ENCODE measurements at regions not wholly inside any gene's neighbourhood (a gene's known extent, or its start where the extent isn't known, plus 50 kb on each side); places are given as distances from the start of the nearest gene placed in this dataset.

- H3K4me2 ChIP-seq = no peak overlapping the region
- no peaks in the 10 kb centered on the region for H3K4me1 ChIP-seq (ENCODE audit: control insufficient read depth in 1 of 2, insufficient read depth in 2 of 2, low read depth in 1 of 2, low read length in 1 of 2)
- no peak overlapping the region for H3K4me3 ChIP-seq (ENCODE audit: low read depth in 2 of 2, low read length in 1 of 2)
- H3K27me3 ChIP-seq (ENCODE audit: insufficient read depth) = no peaks in the 10 kb centered on the region
- no peaks in the 10 kb centered on the region for H3K9me2 ChIP-seq
- no peaks in the 10 kb centered on the region for H4K20me1 ChIP-seq (ENCODE audit: insufficient read depth)
- CTCF ChIA-PET = no interaction called here
- H3K27ac ChIP-seq (ENCODE audit: low read depth in 2 of 2, low read length in 1 of 2) = no peak overlapping the region
- 32% methylated on average over 15 of the region's 16 CpGs for WGBS (ENCODE audit: low lambda C conversion rate)
- no peak for DNase-seq
- POLR2A ChIA-PET = no interaction called here
- no peak for TF ChIP-seq POLR2AphosphoS5 (IDR thresholded peaks at IDR 0.05; ENCODE audit: low read depth, low read length)
- TF ChIP-seq PBX3 (IDR thresholded peaks at IDR 0.05) = no peak
- no peak for TF ChIP-seq REST (IDR thresholded peaks at IDR 0.05; ENCODE audit: low read depth, low read length)
- TF ChIP-seq MXI1 (IDR thresholded peaks at IDR 0.05; ENCODE audit: low read depth, low read length) = no peak
- TF ChIP-seq MAX (IDR thresholded peaks at IDR 0.05; ENCODE audit: low read depth) = no peak
- TF ChIP-seq EZH2phosphoT487 (IDR thresholded peaks at IDR 0.05; ENCODE audit: borderline replicate concordance, low read depth) = no peak
- TF ChIP-seq NRF1 (IDR thresholded peaks at IDR 0.05; ENCODE audit: low read depth, low read length) = no peak
- no peak for TF ChIP-seq SIN3A (IDR thresholded peaks at IDR 0.05; ENCODE audit: borderline replicate concordance, low read depth, low read length)
- H2AFZ ChIP-seq (ENCODE audit: low read depth) = no peak overlapping the region
- no peaks in the 10 kb centered on the region for H3K36me3 ChIP-seq (replicated peaks in 1 of 2; ENCODE audit: control insufficient read depth in 1 of 2, insufficient read depth in 2 of 2, low read length in 1 of 2)
- H3K9me3 ChIP-seq = no peaks in the 10 kb centered on the region
- H3K79me2 ChIP-seq (ENCODE audit: insufficient read depth) = no peaks in the 10 kb centered on the region
- no peaks in the 10 kb centered on the region for H3F3A ChIP-seq (replicated peaks; ENCODE audit: insufficient read depth)
- H3K9ac ChIP-seq = no peak overlapping the region
Observed at GRCh38 chr10:129397198-129397974, 69.7 kb upstream of the MGMT start.

GRCh38 chr10:129398711-129399141 is 68.3 kb upstream of the MGMT start:
- Histone ChIP-seq H2AFZ (ENCODE audit: low read depth) (no peak overlapping the region), H3K4me1 (ENCODE audit: control insufficient read depth in 1 of 2, insufficient read depth in 2 of 2, low read depth in 1 of 2, low read length in 1 of 2) (no peaks in the 10 kb centered on the region), H3K4me2 (no peak overlapping the region), H4K20me1 (ENCODE audit: insufficient read depth) (no peaks in the 10 kb centered on the region), H3K9me2 (no peaks in the 10 kb centered on the region), H3K36me3 (replicated peaks in 1 of 2; ENCODE audit: control insufficient read depth in 1 of 2, insufficient read depth in 2 of 2, low read length in 1 of 2) (no peaks in the 10 kb centered on the region), H3K79me2 (ENCODE audit: insufficient read depth) (no peaks in the 10 kb centered on the region), H3F3A (replicated peaks; ENCODE audit: insufficient read depth) (no peaks in the 10 kb centered on the region), H3K4me3 (ENCODE audit: low read depth in 2 of 2, low read length in 1 of 2) (no peak overlapping the region), H3K9me3 (no peaks in the 10 kb centered on the region), H3K9ac (no peak overlapping the region), H3K27me3 (ENCODE audit: insufficient read depth) (no peaks in the 10 kb centered on the region), H3K27ac (ENCODE audit: low read depth in 2 of 2, low read length in 1 of 2) (no peak overlapping the region)
- TF ChIP-seq USF2 (IDR thresholded peaks at IDR 0.05; ENCODE audit: borderline replicate concordance, low read depth, low read length) (no peak), NRF1 (IDR thresholded peaks at IDR 0.05; ENCODE audit: low read depth, low read length) (no peak), ZBTB33 (IDR thresholded peaks at IDR 0.05; ENCODE audit: borderline replicate concordance, low read depth) (no peak), JUND (IDR thresholded peaks at IDR 0.05) (no peak)
- POLR2A ChIA-PET = no interaction called here
- DNase-seq = no peak
- CTCF ChIA-PET = interaction anchor here (0.6 to 1.1 kb wide), 2 partner anchors 11 to 684 kb away, joined by 3 read pairs; no protein-coding TSS in a partner anchor
- 7% methylated on average over 2 of the region's 2 CpGs for WGBS (ENCODE audit: low lambda C conversion rate)
